ENCODE measurements at regions not wholly inside any gene's neighbourhood (a gene's known extent, or its start where the extent isn't known, plus 50 kb on each side); places are given as distances from the start of the nearest gene placed in this dataset.

DNA sequence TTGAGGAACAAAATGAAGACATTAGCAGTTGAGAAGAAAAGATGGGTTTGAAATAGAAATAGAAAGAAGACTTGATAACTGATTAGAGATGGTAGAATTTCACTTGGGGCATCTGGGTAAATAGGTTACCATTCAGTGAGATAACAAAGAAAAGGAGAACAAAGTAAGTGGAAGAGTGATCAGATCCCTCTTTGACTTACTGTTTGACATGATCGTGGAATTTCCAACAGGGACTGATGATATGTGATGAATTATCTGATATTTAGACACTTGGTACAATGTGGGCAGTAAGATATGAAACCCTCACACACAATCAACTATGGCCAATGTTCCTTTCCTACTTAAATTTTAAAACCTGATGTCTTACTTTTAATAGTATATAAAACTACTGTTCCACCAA, 70.1 kb upstream of the STARD4 start:
- H3K4ac ChIP-seq (ENCODE audit: low read depth in 1 of 2, low read length in 2 of 2): no peak overlapping the region
- DNase-seq: no peak
- no peak overlapping the region for H3K14ac ChIP-seq (ENCODE audit: low read length in 2 of 2)
- no peak overlapping the region for H2AK5ac ChIP-seq (ENCODE audit: low read length, severe bottlenecking)
- H3K36me3 ChIP-seq (ENCODE audit: control insufficient read depth in 1 of 2, insufficient read depth in 2 of 2, low read depth in 1 of 2, low read length in 2 of 2): no peaks in the 10 kb centered on the region
- no peak overlapping the region for H3K4me2 ChIP-seq (ENCODE audit: low read length, poor library complexity, severe bottlenecking)
- no peak overlapping the region for H2BK12ac ChIP-seq (ENCODE audit: low read length in 2 of 2)
- H3K27me3 ChIP-seq (ENCODE audit: control insufficient read depth in 1 of 2, insufficient read depth in 1 of 2, low read length in 2 of 2): no peaks in the 10 kb centered on the region
- no peak overlapping the region for H2BK15ac ChIP-seq (ENCODE audit: low read depth, poor library complexity, severe bottlenecking)
- H3K4me1 ChIP-seq (ENCODE audit: control insufficient read depth, insufficient read depth, low read depth, low read length): peaks cover 3% of the 10 kb centered on the region
- no peak overlapping the region for H2BK120ac ChIP-seq (ENCODE audit: low read depth, low read length)
- no peak overlapping the region for H4K8ac ChIP-seq (ENCODE audit: low read length)
- H3K23ac ChIP-seq (ENCODE audit: low read length in 2 of 2): no peak overlapping the region
- no peak overlapping the region for H2AFZ ChIP-seq (ENCODE audit: low read depth, low read length)
- no peak overlapping the region for H3K18ac ChIP-seq (ENCODE audit: low read depth in 1 of 2, low read length in 2 of 2)
- WGBS: no CpG with 5 or more reads among the region's 1 CpG
- H3K4me3 ChIP-seq (ENCODE audit: insufficient read depth in 1 of 2, low read depth in 1 of 2, low read length in 2 of 2): no peak overlapping the region
- no peak overlapping the region for H2BK5ac ChIP-seq (ENCODE audit: low read depth, low read length, poor library complexity, severe bottlenecking)
- no peaks in the 10 kb centered on the region for H3K79me1 ChIP-seq (replicated peaks; ENCODE audit: low read length, poor library complexity, severe bottlenecking)
- H3K9ac ChIP-seq (ENCODE audit: low read length): no peak overlapping the region
- H4K91ac ChIP-seq (ENCODE audit: low read length): no peak overlapping the region
- no peaks in the 10 kb centered on the region for H3K9me3 ChIP-seq (ENCODE audit: control insufficient read depth, low read length)
- H3K27ac ChIP-seq (ENCODE audit: low read length, poor library complexity, severe bottlenecking): peak overlapping the region; percentile 91

DNA sequence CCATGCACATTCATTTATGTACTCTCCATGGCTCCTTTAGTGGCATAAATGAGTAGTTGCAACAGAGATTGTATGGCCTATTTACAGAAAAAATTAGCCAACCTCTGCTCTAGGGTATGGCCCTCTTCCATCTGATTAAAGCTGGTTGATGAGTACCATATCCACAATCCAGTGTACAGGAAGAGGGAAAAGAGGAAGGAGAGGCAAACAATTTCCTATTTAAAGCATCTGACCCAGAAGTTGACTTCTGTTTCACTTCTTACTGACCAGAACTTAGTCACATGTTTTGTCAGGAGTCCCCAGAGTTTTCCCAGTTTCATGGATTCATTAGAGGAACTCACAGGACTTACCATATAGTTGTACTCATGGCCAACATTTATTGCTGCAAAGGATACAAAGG, 68.6 kb upstream of the STARD4 start:
- H3K4ac ChIP-seq (ENCODE audit: low read depth in 1 of 2, low read length in 2 of 2): peak overlapping the region in 1 of 2 experiments; percentile 79
- no peak overlapping the region for H4K8ac ChIP-seq (ENCODE audit: low read length)
- peak; percentile 36 for DNase-seq
- no peaks in the 10 kb centered on the region for H3K36me3 ChIP-seq (ENCODE audit: control insufficient read depth in 1 of 2, insufficient read depth in 2 of 2, low read depth in 1 of 2, low read length in 2 of 2)
- H3K14ac ChIP-seq (ENCODE audit: low read length in 2 of 2): no peak overlapping the region
- H3K4me2 ChIP-seq (ENCODE audit: low read length, poor library complexity, severe bottlenecking): no peak overlapping the region
- no peak overlapping the region for H3K4me3 ChIP-seq (ENCODE audit: insufficient read depth in 1 of 2, low read depth in 1 of 2, low read length in 2 of 2)
- no peak overlapping the region for H3K27ac ChIP-seq (ENCODE audit: low read length, poor library complexity, severe bottlenecking)
- H2BK120ac ChIP-seq (ENCODE audit: low read depth, low read length): peak overlapping the region; percentile 95
- no peaks in the 10 kb centered on the region for H3K79me1 ChIP-seq (replicated peaks; ENCODE audit: low read length, poor library complexity, severe bottlenecking)
- H4K91ac ChIP-seq (ENCODE audit: low read length): no peak overlapping the region
- H3K4me1 ChIP-seq (ENCODE audit: control insufficient read depth, insufficient read depth, low read depth, low read length): peaks cover 3% of the 10 kb centered on the region
- no peaks in the 10 kb centered on the region for H3K27me3 ChIP-seq (ENCODE audit: control insufficient read depth in 1 of 2, insufficient read depth in 1 of 2, low read length in 2 of 2)
- peak overlapping the region in 1 of 2 experiments; percentile 72 for H2BK12ac ChIP-seq (ENCODE audit: low read length in 2 of 2)
- no peak overlapping the region for H2AK5ac ChIP-seq (ENCODE audit: low read length, severe bottlenecking)
- H2BK5ac ChIP-seq (ENCODE audit: low read depth, low read length, poor library complexity, severe bottlenecking): no peak overlapping the region
- H3K18ac ChIP-seq (ENCODE audit: low read depth in 1 of 2, low read length in 2 of 2): peak overlapping the region in 1 of 2 experiments; percentile 70
- H2AFZ ChIP-seq (ENCODE audit: low read depth, low read length): no peak overlapping the region
- H3K9me3 ChIP-seq (ENCODE audit: control insufficient read depth, low read length): no peaks in the 10 kb centered on the region
- no peak overlapping the region for H2BK15ac ChIP-seq (ENCODE audit: low read depth, poor library complexity, severe bottlenecking)
- H3K23ac ChIP-seq (ENCODE audit: low read length in 2 of 2): no peak overlapping the region
- no peak overlapping the region for H3K9ac ChIP-seq (ENCODE audit: low read length)

DNA sequence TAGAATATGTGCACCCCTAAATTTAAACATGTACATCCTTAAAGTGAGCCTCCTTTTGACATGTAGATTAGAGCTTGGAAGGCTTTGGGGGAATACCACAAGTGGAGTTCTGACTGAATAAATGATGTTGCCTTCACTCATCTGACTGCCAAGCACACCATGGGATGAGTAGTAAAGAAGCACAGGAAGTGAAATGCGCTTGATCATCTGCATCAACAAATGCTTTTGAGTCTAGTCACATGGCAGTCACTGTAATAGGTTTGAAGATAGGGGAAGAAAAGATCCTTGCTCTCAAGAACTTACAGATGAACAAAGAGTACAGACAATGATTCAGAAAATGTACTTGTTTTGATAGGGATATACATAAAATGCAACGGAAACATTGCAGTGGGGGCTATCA, 62.0 kb upstream of the STARD4 start:
- Histone ChIP-seq H4K91ac (ENCODE audit: low read length) (no peak overlapping the region), H3K9ac (ENCODE audit: low read length) (no peak overlapping the region), H3K79me1 (replicated peaks; ENCODE audit: low read length, poor library complexity, severe bottlenecking) (no peaks in the 10 kb centered on the region), H2AFZ (ENCODE audit: low read depth, low read length) (no peak overlapping the region), H3K9me3 (ENCODE audit: control insufficient read depth, low read length) (no peaks in the 10 kb centered on the region), H3K36me3 (ENCODE audit: control insufficient read depth in 1 of 2, insufficient read depth in 2 of 2, low read depth in 1 of 2, low read length in 2 of 2) (no peaks in the 10 kb centered on the region), H2AK5ac (ENCODE audit: low read length, severe bottlenecking) (no peak overlapping the region), H3K18ac (ENCODE audit: low read depth in 1 of 2, low read length in 2 of 2) (peak overlapping the region; percentile 45 to 66), H3K27me3 (ENCODE audit: control insufficient read depth in 1 of 2, insufficient read depth in 1 of 2, low read length in 2 of 2) (no peaks in the 10 kb centered on the region), H4K8ac (ENCODE audit: low read length) (no peak overlapping the region), H3K23ac (ENCODE audit: low read length in 2 of 2) (no peak overlapping the region), H2BK15ac (ENCODE audit: low read depth, poor library complexity, severe bottlenecking) (no peak overlapping the region), H2BK12ac (ENCODE audit: low read length in 2 of 2) (peak overlapping the region in 1 of 2 experiments; percentile 31), H2BK120ac (ENCODE audit: low read depth, low read length) (no peak overlapping the region), H3K4ac (ENCODE audit: low read depth in 1 of 2, low read length in 2 of 2) (peak overlapping the region in 1 of 2 experiments; percentile 15), H3K4me2 (ENCODE audit: low read length, poor library complexity, severe bottlenecking) (no peak overlapping the region), H3K27ac (ENCODE audit: low read length, poor library complexity, severe bottlenecking) (no peak overlapping the region), H3K14ac (ENCODE audit: low read length in 2 of 2) (no peak overlapping the region), H3K4me1 (ENCODE audit: control insufficient read depth, insufficient read depth, low read depth, low read length) (no peaks in the 10 kb centered on the region), H3K4me3 (ENCODE audit: insufficient read depth in 1 of 2, low read depth in 1 of 2, low read length in 2 of 2) (no peak overlapping the region), H2BK5ac (ENCODE audit: low read depth, low read length, poor library complexity, severe bottlenecking) (no peak overlapping the region)
- no peak for DNase-seq
- 90% methylated on average over 2 of the region's 2 CpGs for WGBS

DNA sequence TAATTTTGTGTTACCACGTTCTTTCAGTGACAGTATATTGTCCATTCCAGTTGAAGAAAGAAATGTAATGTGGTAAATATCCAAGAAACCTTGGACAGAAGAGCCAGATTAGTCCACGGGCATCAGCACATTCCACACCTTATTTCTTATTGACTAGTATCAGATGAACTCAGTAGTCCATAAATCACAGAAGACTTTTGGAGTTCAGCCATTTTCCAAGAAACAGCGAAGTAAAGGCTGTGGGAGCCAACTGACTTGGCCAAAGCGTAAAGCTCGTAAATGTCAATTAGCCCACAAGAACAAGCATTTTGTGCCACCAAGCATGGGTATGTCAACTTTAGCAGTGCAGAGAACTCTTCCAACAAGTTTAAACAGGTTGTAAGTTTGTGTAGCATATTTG, 60.2 kb upstream of the STARD4 start:
- H3K14ac ChIP-seq (ENCODE audit: low read length in 2 of 2): no peak overlapping the region
- no peak overlapping the region for H3K4ac ChIP-seq (ENCODE audit: low read depth in 1 of 2, low read length in 2 of 2)
- no peak overlapping the region for H3K27ac ChIP-seq (ENCODE audit: low read length, poor library complexity, severe bottlenecking)
- H2AK5ac ChIP-seq (ENCODE audit: low read length, severe bottlenecking): no peak overlapping the region
- H3K27me3 ChIP-seq (ENCODE audit: control insufficient read depth in 1 of 2, insufficient read depth in 1 of 2, low read length in 2 of 2): no peaks in the 10 kb centered on the region
- H3K79me1 ChIP-seq (replicated peaks; ENCODE audit: low read length, poor library complexity, severe bottlenecking): no peaks in the 10 kb centered on the region
- no peak for DNase-seq
- H3K9ac ChIP-seq (ENCODE audit: low read length): no peak overlapping the region
- H3K9me3 ChIP-seq (ENCODE audit: control insufficient read depth, low read length): no peaks in the 10 kb centered on the region
- H2BK12ac ChIP-seq (ENCODE audit: low read length in 2 of 2): no peak overlapping the region
- no peak overlapping the region for H3K18ac ChIP-seq (ENCODE audit: low read depth in 1 of 2, low read length in 2 of 2)
- no peak overlapping the region for H2BK5ac ChIP-seq (ENCODE audit: low read depth, low read length, poor library complexity, severe bottlenecking)
- no peak overlapping the region for H2AFZ ChIP-seq (ENCODE audit: low read depth, low read length)
- no peaks in the 10 kb centered on the region for H3K4me1 ChIP-seq (ENCODE audit: control insufficient read depth, insufficient read depth, low read depth, low read length)
- H3K4me2 ChIP-seq (ENCODE audit: low read length, poor library complexity, severe bottlenecking): no peak overlapping the region
- no peak overlapping the region for H2BK120ac ChIP-seq (ENCODE audit: low read depth, low read length)
- no peak overlapping the region for H2BK15ac ChIP-seq (ENCODE audit: low read depth, poor library complexity, severe bottlenecking)
- H3K36me3 ChIP-seq (ENCODE audit: control insufficient read depth in 1 of 2, insufficient read depth in 2 of 2, low read depth in 1 of 2, low read length in 2 of 2): no peaks in the 10 kb centered on the region
- H4K8ac ChIP-seq (ENCODE audit: low read length): no peak overlapping the region
- H3K4me3 ChIP-seq (ENCODE audit: insufficient read depth in 1 of 2, low read depth in 1 of 2, low read length in 2 of 2): no peak overlapping the region
- 91% methylated on average over 4 of the region's 5 CpGs for WGBS
- no peak overlapping the region for H3K23ac ChIP-seq (ENCODE audit: low read length in 2 of 2)
- H4K91ac ChIP-seq (ENCODE audit: low read length): no peak overlapping the region

Measured in mesenchymal stem cell (in vitro differentiated cells and primary cell).